Omental fat pad (tissue), 3 donors: ENCODE measurements at regions not wholly inside any gene's neighbourhood (a gene's known extent, or its start where the extent isn't known, plus 50 kb on each side); places are given as distances from the start of the nearest gene placed in this dataset.
"Not testable (repeated sequence)": the region's sequence is repeated elsewhere in the genome, so short reads cannot be mapped to it uniquely, and the experiment has no call there.

Source experiments
- ATAC-seq: fragments of 150-250 bp; one replicate; pipeline ENCODE4 v1.9.1; 2016; ENCODE audit warnings: mild to moderate bottlenecking, moderate library complexity; ENCODE audit not compliant: low FRiP score
- DNase-seq: peaks from one replicate; pipeline ENCODE4 v3.0.0-alpha.2; 2019; ENCODE audit warnings: low spot score
- TF ChIP-seq, protein P1 (sequence below), 3 donors: fragments of 450-650 bp; IDR thresholded peaks; one replicate each; pipeline ENCODE4 v1.5.1; 2016 to 2017; ENCODE audit warnings: antibody characterized with exemption in 3 of 3, mild to moderate bottlenecking in 3 of 3, moderate library complexity in 2 of 3

GRCh38 chr4:27787195-27787594 lies 926.6 kb downstream of the STIM2 start:
- no peak for ATAC-seq
- TF ChIP-seq, protein P1, sequence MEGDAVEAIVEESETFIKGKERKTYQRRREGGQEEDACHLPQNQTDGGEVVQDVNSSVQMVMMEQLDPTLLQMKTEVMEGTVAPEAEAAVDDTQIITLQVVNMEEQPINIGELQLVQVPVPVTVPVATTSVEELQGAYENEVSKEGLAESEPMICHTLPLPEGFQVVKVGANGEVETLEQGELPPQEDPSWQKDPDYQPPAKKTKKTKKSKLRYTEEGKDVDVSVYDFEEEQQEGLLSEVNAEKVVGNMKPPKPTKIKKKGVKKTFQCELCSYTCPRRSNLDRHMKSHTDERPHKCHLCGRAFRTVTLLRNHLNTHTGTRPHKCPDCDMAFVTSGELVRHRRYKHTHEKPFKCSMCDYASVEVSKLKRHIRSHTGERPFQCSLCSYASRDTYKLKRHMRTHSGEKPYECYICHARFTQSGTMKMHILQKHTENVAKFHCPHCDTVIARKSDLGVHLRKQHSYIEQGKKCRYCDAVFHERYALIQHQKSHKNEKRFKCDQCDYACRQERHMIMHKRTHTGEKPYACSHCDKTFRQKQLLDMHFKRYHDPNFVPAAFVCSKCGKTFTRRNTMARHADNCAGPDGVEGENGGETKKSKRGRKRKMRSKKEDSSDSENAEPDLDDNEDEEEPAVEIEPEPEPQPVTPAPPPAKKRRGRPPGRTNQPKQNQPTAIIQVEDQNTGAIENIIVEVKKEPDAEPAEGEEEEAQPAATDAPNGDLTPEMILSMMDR (IDR thresholded peaks at IDR 0.05), result no peak
- no peak for DNase-seq

GRCh38 chr4:27789773-27790172 lies 929.1 kb downstream of the STIM2 start:
- TF ChIP-seq, protein P1 (IDR thresholded peaks at IDR 0.05), result no peak
- ATAC-seq (no peak), DNase-seq (no peak)

- DNase-seq, result no peak
- TF ChIP-seq, protein P1 (IDR thresholded peaks at IDR 0.05), result no peak
- no peak for ATAC-seq
Observed at GRCh38 chr4:27790911-27791310, 930.3 kb downstream of the STIM2 start.

GRCh38 chr4:27791640-27792039 lies 931.0 kb downstream of the STIM2 start:
- ATAC-seq (no peak), DNase-seq (no peak)
- TF ChIP-seq, protein P1 (IDR thresholded peaks at IDR 0.05), result no peak

GRCh38 chr4:27807207-27807606 lies 946.6 kb downstream of the STIM2 start:
- no peak for DNase-seq
- TF ChIP-seq, protein P1 (IDR thresholded peaks at IDR 0.05), result no peak
- ATAC-seq, result no peak

DNA sequence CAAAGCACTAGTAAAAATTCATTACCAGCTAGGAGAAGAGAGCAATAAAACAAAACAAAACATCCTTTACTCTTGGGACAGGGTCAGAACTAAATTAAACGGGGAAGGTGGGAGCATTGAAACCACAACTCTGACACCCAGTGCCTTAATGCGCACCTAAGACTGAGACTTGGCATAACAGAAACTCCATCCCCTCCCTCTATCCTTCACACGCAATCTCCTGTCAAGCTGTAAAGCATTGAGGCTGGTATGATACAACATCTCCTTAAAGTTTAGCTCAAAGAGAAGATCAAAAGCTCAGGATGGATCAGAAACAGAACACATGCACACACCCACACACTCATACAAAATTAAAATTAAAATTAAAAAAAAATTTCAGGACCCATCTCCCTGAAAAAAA lies 951.3 kb downstream of the STIM2 start:
- no peak for ATAC-seq
- TF ChIP-seq, protein P1 (IDR thresholded peaks at IDR 0.05), result no peak
- DNase-seq, result no peak

- ATAC-seq, DNase-seq: not testable (repeated sequence)
Observed at GRCh38 chr4:27813226-27813625, 952.6 kb downstream of the STIM2 start.

- ATAC-seq, DNase-seq: not testable (repeated sequence)
Observed at GRCh38 chr4:27813699-27814425, 953.2 kb downstream of the STIM2 start.
